ENCODE measurements at regions not wholly inside any gene's neighbourhood (a gene's known extent, or its start where the extent isn't known, plus 50 kb on each side); places are given as distances from the start of the nearest gene placed in this dataset.

DNA sequence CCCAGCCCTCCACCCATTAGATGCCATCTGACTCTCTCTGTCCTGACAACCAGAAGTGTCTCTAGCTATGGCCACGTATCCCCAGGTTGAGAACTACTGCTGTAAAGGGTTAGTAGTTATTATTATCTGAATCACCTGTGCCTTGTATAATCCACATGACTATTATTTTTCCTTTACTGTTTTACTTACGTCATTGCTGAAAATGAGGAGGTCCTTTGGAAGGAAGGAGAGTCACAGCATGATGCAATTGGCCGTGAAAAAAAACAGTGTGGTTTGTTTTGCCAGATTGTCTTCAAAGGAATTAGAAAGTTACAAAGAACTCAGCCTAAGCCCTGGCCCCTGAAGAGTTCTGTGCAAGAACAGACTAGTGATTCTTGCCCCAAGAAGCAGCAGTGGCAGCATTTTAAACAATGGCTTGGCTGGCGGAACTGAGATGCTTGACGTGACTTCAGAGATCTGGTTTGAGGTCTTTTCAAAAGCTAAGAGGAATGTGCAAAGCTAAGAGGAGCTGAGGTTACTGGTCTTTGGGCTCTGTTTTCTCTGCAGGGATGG lies 413.3 kb upstream of the EEF2KMT start:
- Histone ChIP-seq H3K36me3 (ENCODE audit: control insufficient read depth, insufficient read depth, low read length) (no peaks in the 10 kb centered on the region), H3K4me2 (ENCODE audit: extremely low read depth, insufficient read depth, low read length) (no peak overlapping the region), H3K4me1 (ENCODE audit: control insufficient read depth, extremely low read depth, insufficient read depth, low read length) (no peaks in the 10 kb centered on the region), H3K27ac (ENCODE audit: insufficient read depth, low read length) (no peak overlapping the region), H3K27me3 (ENCODE audit: control insufficient read depth, insufficient read depth, low read length) (no peaks in the 10 kb centered on the region), H3K9ac (ENCODE audit: insufficient read depth, low read length) (no peak overlapping the region), H2AFZ (ENCODE audit: low read length) (no peak overlapping the region), H3K4me3 (replicated peaks in 1 of 4; ENCODE audit: control extremely low read depth in 1 of 4, insufficient read depth in 1 of 4, low read depth in 3 of 4, low read length in 4 of 4) (no peak overlapping the region), H3K79me2 (ENCODE audit: control insufficient read depth, insufficient read depth, low read length) (no peaks in the 10 kb centered on the region), H4K20me1 (ENCODE audit: control insufficient read depth, extremely low read depth, insufficient read depth, low read length) (no peaks in the 10 kb centered on the region), H3K9me3 (ENCODE audit: control insufficient read depth, insufficient read depth, low read depth, low read length) (no peaks in the 10 kb centered on the region)
- no peak for TF ChIP-seq EZH2 (IDR thresholded peaks at IDR 0.05; ENCODE audit: low read length, missing control alignments)
- TF ChIP-seq, protein P1, sequence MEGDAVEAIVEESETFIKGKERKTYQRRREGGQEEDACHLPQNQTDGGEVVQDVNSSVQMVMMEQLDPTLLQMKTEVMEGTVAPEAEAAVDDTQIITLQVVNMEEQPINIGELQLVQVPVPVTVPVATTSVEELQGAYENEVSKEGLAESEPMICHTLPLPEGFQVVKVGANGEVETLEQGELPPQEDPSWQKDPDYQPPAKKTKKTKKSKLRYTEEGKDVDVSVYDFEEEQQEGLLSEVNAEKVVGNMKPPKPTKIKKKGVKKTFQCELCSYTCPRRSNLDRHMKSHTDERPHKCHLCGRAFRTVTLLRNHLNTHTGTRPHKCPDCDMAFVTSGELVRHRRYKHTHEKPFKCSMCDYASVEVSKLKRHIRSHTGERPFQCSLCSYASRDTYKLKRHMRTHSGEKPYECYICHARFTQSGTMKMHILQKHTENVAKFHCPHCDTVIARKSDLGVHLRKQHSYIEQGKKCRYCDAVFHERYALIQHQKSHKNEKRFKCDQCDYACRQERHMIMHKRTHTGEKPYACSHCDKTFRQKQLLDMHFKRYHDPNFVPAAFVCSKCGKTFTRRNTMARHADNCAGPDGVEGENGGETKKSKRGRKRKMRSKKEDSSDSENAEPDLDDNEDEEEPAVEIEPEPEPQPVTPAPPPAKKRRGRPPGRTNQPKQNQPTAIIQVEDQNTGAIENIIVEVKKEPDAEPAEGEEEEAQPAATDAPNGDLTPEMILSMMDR (conservative IDR thresholded peaks at IDR 0.05 in 1 of 2, IDR thresholded peaks at IDR 0.05 in 1 of 2; ENCODE audit: low read depth in 1 of 2, low read length in 2 of 2): no peak
- no peak for DNase-seq (ENCODE audit: low read depth in 2 of 2)

DNA sequence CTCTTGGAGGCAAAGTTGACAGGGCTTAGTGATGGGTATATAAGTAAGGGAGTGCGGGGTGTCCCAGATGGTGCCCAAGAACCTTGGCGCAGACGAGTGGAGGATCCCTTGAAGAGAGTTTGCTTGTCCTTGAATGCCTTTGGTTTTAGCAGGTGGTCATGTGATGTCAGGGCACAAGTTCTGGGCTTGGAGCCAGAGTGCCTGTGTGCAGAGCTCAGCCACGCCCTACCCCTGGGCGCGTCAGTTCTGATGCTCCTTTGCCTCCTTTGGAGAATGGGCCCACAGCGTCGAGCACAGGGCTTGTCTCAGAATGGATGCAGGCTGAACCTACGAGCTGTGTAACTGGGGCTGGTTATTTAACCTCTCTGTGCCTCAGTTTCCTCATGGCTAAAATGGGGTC lies 412.2 kb upstream of the EEF2KMT start:
- Histone ChIP-seq H3K36me3 (ENCODE audit: control insufficient read depth, insufficient read depth, low read length) (no peaks in the 10 kb centered on the region), H3K9me3 (ENCODE audit: control insufficient read depth, insufficient read depth, low read depth, low read length) (no peaks in the 10 kb centered on the region), H3K79me2 (ENCODE audit: control insufficient read depth, insufficient read depth, low read length) (no peaks in the 10 kb centered on the region), H3K27me3 (ENCODE audit: control insufficient read depth, insufficient read depth, low read length) (no peaks in the 10 kb centered on the region), H4K20me1 (ENCODE audit: control insufficient read depth, extremely low read depth, insufficient read depth, low read length) (no peaks in the 10 kb centered on the region), H3K4me2 (ENCODE audit: extremely low read depth, insufficient read depth, low read length) (no peak overlapping the region), H2AFZ (ENCODE audit: low read length) (no peak overlapping the region), H3K9ac (ENCODE audit: insufficient read depth, low read length) (no peak overlapping the region), H3K27ac (ENCODE audit: insufficient read depth, low read length) (no peak overlapping the region), H3K4me1 (ENCODE audit: control insufficient read depth, extremely low read depth, insufficient read depth, low read length) (no peaks in the 10 kb centered on the region), H3K4me3 (replicated peaks in 1 of 4; ENCODE audit: control extremely low read depth in 1 of 4, insufficient read depth in 1 of 4, low read depth in 3 of 4, low read length in 4 of 4) (no peak overlapping the region)
- DNase-seq (ENCODE audit: low read depth in 2 of 2): no peak
- TF ChIP-seq, protein P1 (conservative IDR thresholded peaks at IDR 0.05 in 1 of 2, IDR thresholded peaks at IDR 0.05 in 1 of 2; ENCODE audit: low read depth in 1 of 2, low read length in 2 of 2): no peak
- no peak for TF ChIP-seq EZH2 (IDR thresholded peaks at IDR 0.05; ENCODE audit: low read length, missing control alignments)

DNA sequence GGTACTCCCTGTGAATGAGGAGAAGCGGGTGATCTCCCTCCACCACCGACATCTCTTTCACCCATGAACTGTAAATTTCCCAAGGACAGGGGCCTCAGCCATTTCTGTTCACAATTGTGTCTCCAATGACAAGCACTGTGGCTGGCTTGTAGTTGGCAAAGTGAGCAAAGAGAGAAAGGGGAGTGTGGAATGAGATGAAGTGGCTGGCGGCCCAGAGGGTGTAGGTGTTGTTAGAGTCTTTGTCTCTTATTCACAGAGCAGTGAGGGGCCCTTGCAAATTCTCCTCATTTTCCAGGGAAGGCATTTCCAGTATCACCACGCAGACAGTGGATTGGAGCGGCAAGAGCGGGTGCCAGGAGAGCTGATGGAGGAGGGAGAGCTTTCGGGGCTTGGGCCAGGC lies 411.7 kb upstream of the EEF2KMT start:
- H3K36me3 ChIP-seq (ENCODE audit: control insufficient read depth, insufficient read depth, low read length): no peaks in the 10 kb centered on the region
- no peak overlapping the region for H3K27ac ChIP-seq (ENCODE audit: insufficient read depth, low read length)
- H3K9ac ChIP-seq (ENCODE audit: insufficient read depth, low read length): no peak overlapping the region
- H3K4me3 ChIP-seq (replicated peaks in 1 of 4; ENCODE audit: control extremely low read depth in 1 of 4, insufficient read depth in 1 of 4, low read depth in 3 of 4, low read length in 4 of 4): no peak overlapping the region
- TF ChIP-seq, protein P1 (conservative IDR thresholded peaks at IDR 0.05 in 1 of 2, IDR thresholded peaks at IDR 0.05 in 1 of 2; ENCODE audit: low read depth in 1 of 2, low read length in 2 of 2): no peak
- TF ChIP-seq EZH2 (IDR thresholded peaks at IDR 0.05; ENCODE audit: low read length, missing control alignments): no peak
- DNase-seq (ENCODE audit: low read depth in 2 of 2): no peak
- no peaks in the 10 kb centered on the region for H3K4me1 ChIP-seq (ENCODE audit: control insufficient read depth, extremely low read depth, insufficient read depth, low read length)
- no peaks in the 10 kb centered on the region for H3K27me3 ChIP-seq (ENCODE audit: control insufficient read depth, insufficient read depth, low read length)
- no peaks in the 10 kb centered on the region for H3K9me3 ChIP-seq (ENCODE audit: control insufficient read depth, insufficient read depth, low read depth, low read length)
- H3K79me2 ChIP-seq (ENCODE audit: control insufficient read depth, insufficient read depth, low read length): no peaks in the 10 kb centered on the region
- no peak overlapping the region for H3K4me2 ChIP-seq (ENCODE audit: extremely low read depth, insufficient read depth, low read length)
- H2AFZ ChIP-seq (ENCODE audit: low read length): no peak overlapping the region
- no peaks in the 10 kb centered on the region for H4K20me1 ChIP-seq (ENCODE audit: control insufficient read depth, extremely low read depth, insufficient read depth, low read length)

Data from fibroblast of lung (primary cell).